NCI-H2196 (cell line): ENCODE measurements at regions not wholly inside any gene's neighbourhood (a gene's known extent, or its start where the extent isn't known, plus 50 kb on each side); places are given as distances from the start of the nearest gene placed in this dataset.
"Not testable (repeated sequence)": the region's sequence is repeated elsewhere in the genome, so short reads cannot be mapped to it uniquely, and the experiment has no call there.

ENCODE experiments used
- DNase-seq: peaks from one replicate; lab custom pipeline; 2025; ENCODE audit not compliant: unreplicated experiment; lab: John Stamatoyannopoulos, UW

DNA sequence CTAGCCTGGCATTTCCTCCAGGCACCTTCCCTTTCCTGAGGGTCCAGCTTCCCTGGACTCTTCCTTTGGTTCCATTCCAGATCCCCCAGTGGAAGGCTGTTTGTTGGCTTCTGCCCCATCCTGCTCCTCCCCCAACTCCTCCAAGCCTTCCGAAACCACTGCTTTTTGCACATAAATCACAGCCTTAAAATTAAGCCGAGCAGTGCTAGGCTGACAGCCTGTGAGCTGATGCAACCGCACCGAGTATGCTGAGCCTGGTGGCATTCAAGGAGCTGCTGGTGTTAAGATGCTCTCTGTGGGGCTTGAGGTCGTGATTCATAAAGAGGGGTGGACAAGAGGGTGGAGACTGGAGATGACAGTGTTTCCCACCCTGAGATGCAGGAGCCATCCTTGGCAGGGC lies 266.6 kb upstream of the C1orf174 start:
- DNase-seq: no peak

DNA sequence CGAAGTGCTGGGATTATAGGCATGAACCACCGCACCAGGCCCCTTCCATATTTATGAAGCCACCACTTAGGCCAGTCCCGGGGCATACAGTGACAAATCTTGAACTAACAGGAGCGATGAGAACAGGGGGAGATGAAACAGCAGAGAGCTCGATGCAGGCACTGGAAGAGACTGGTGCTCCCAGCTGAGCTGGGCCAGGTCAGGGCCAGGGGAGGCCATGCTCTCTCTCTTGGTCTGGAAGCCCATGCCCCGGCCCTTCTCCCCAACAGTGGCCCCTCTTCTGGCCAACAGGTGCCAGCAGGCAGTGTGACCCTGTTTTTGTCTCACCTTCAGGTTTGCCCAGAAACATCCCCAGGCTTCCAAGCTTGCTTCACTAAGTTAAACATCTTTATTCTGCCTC lies 269.9 kb upstream of the C1orf174 start:
- no peak for DNase-seq

DNA sequence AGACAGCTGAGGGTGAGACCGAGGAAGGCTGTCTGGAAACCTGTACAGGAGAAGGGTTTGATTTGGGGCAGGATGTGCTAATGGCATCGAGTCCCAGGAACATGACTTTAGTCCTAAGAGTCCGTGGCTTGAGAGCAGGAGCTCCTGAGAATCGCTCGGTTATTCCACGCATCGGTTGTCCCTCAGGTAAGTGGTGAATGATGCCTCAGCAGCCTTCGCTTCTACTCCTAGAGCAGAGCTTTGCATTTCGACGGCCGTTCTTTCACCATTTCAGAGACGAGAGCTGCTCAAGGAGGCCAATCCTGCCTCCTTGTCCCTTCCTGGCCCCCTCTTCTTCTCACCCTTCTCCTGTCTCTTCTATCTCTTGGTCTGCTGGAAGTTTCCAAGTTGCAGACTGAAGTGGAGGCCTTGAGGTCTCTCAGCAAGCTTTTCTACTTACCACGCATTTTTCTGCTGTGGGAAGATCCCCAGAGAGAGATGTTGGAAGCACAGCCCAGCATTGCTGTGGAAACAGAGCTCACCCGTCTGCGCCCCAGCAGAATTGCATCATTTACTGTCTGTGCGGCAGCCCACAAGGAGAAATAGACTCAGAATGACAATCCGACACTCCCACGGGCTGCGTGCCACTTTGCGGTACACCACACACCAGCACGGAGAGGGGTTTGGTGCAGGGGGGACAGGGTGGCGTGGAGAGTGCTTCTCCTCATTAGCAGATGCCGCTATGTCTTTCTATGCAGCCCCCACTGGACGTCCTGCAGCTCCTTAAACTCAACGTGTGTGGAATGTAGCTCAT lies 270.7 kb upstream of the C1orf174 start:
- no peak for DNase-seq

DNA sequence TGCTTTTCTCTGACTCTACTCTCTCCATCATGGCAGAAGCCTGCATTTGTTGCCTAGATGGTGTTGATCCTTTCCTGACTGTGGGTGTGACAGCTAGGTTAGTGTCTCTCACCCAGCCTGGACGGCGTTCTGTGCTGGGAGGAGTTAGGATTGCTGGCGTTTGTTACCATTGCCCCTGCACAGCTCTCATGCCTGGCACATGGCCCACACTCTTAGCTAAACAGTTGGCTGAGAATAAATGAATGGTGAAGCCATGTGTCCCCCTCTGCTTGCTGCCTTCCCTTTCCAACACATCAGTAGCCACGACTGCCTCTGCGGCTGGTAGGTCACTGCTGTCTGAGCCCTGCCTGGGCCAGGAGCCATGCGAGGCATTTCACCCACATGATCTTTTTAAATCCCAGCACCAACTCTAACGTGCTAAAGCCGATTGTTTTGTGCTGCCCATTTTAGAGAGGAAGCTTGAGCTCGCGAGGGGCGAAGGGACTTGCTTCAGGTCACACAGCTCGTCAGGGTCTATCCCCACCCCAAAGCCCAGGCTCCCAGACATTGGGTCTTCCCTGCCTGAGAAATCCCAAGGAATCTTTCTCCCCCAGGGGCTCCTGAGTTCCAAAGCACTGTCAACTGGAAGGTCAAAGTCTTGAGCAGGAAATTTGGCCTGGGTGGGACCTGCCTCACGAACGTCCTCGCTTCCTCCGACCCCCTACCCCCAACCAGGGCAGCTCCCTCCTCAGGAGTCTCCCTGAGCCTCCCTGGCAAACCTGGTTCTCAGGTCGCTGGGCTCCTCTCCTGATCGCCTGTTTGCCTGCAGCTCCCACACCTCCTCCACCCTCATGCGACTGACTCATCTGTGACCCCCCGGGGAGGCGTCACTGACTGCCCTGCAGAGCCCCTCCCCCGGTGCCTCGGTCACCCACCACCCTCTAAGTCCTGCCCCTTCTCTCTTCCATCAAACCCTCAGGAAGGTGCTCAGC lies 271.7 kb upstream of the C1orf174 start:
- no peak for DNase-seq

DNA sequence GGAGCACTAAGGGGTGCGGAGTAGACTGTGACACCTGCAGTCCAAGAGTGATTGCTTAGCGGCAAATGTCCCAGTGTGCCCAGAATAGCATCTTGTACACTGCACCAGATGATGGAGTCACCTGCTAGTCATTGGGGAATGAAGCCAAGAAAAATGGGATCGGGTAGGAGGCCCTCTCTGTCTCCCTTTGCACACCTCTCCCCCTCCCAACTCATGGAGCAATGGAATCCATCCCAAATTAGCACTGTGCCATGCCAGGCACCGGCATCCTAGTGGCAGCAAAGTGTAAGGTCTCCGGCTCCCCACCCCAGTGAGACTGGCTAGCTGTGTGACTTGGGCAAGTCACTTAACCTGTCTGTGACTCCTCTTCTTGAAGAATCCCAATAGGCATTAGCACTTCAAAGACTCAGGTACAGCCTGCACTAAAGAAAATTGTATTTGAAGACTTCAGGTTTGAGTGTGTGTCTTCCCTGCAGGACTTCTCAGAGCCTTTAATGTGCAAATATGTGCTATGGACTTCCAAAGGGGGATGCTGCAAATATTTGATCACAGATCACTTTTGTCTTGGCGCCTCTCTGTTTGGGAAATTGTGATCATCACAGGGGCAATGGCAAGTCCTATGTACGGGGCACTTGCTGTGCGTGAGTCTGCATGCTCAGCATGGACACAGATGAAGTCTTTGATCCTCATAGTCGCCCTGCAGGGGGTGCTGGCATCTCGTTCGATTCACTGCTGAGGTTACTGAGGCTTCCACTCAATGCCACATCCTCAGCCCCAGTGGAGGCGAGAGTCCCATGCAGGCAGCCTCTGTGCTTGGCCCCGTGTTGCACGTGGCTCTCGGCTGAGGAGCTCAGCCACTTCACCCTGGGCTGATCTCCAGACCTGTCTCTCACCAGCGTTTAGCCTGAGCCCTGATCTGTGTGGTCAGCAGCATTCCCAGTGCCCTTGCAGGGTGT lies 272.9 kb upstream of the C1orf174 start:
- DNase-seq: peak; percentile 19

DNA sequence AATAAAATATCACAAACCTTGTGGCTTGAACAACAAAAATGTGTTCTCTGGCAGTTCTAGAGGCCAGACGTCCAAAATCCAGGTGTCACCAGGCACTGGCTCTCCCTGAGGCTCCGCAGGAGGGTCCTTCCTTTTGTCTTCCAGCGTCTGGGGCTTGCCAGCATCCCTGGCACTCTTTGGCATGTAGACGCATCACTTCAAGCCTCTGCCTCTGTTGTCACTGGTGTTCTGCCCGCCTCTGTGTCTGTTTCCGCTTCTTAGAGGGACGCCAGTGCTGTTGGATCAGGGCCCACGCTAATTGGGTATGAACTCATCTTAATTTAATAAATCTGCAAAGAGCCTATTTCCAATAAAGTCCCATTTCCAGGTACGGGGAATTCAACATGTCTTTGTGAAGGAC lies 273.7 kb upstream of the C1orf174 start:
- DNase-seq: no peak

DNA sequence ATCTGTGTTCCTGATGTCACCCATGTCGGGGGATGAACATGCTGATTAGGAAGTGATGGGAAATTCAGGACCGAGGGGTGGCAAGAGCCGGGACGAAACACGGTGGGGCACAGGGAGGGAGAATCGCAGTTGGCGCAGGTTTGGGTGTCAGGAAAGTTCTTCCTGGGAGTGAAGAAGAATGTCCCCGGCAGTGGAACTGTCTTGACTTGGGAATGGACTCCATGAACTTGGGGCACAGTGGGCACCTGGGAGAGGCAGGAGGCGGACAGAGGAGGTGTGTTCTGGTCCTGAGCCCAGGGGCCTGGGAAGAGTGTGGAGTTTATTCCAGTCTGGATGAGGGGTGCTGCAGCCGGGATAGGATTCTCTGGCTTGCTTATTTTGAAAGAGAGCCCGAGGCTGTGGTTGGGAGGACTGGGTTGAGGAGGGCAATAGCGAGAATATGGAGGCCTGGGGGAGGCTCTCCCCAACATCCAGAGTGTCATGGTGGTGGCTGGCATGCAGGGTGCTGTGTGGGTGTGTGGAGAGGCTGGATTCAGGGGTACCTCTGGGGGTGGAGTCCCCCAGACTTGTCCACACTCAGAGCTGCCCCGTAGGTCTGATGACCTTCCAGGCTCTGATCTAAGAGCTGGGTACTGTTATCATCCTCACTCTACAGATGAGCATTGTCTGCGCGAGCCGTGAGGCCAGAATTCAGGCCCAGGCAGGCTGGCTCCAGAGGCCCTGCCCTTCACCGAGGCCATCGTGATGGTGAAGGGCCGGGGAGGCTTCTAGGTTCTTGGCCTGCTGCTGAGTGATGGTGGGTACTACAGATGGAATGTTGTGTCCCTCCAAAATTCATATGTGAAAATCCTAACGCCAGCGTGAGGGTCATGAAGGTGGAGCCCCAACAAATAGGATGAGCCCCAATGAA lies 274.5 kb upstream of the C1orf174 start:
- DNase-seq: no peak

DNA sequence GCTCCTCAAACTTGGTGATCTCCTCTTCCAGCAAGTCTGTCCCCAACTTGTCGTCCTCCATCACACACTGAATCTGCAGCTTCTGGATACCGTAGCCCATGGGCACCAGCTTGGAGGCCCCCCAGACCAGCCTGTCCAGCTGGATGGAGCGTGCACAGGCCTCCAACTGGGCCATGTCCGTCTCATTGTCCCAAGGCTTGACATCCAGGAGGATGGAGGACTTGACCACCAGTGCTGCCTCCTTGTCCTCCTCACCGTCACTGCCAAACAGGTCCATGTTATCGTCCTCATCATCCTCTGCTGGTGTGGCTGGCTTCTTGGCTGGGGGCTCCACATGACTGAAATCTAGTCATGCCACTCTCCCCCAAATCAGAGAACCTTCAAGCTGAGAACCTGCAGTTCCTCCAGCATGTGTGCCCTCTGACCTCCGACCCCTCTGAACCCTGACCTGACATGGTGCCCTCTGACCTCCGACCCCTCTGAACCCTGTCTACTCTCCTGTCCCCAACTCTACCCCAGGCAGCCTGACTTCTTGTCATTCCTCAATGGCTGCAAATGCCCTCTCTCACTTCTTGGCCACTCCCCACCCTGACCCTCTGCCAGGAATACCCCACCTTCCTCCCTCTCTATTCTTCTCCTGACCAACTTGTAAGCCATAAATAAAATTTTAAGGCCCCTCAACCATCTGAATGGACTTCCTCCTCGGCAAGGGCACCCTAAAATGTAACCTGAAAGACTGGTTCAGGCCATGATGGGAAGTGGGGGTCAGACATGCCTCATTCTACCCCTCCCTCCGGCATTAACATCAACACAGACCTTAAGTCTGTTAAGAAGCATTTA lies 275.7 kb upstream of the C1orf174 start:
- DNase-seq: no peak

DNA sequence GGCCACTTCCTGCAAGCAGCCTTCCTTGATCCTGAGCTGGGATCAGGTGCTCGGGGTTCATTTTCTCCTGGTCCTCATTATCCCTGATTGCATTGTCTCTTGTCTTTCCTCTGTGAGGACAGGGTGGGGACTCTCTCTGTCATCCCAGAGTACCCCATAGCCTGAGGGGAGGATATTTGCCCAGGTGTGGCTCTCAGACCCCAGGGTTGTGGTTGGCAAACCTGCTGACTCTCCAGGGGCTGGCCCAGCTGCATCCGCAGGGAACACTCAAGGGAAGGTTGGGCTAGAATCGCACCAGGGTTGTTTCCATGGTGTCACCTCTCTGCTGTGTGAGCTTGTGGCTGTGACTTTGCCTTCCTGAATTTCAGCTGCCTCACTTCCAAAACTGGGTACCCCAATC lies 276.8 kb upstream of the C1orf174 start:
- DNase-seq: no peak

DNA sequence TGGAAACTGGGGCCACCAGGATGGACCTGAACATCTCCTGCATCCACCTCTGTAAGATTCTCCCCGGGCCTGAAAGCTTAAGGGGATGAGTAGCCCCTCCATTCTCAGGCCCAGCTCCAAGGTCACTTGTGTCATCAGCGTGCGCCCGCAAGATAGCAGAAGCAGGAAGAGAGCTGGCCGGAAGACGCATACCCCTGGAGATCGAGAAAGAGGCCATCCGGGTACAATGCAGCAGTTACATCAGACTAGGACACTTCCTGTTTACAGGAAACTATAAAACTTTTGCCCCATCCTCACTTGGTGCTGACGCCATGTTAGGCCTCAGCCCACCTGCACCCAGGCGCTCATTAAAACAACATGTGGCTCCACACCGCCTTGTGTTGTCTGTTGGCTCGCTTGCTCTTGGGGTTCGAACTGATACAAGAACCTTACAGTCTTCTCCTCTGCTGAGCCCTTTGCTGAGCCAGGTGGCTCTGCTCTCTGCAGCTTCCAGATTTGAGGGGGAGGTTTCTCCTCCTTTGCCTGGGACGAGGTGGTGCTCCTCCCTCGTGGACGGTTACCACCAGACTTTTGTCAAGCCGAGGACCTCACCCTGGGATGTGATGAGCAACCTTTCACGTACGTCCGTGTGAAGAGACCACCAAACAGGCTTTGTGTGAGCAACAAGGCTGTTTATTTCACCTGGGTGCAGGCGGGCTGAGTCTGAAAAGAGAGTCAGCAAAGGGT lies 277.5 kb upstream of the C1orf174 start:
- DNase-seq: no peak

DNA sequence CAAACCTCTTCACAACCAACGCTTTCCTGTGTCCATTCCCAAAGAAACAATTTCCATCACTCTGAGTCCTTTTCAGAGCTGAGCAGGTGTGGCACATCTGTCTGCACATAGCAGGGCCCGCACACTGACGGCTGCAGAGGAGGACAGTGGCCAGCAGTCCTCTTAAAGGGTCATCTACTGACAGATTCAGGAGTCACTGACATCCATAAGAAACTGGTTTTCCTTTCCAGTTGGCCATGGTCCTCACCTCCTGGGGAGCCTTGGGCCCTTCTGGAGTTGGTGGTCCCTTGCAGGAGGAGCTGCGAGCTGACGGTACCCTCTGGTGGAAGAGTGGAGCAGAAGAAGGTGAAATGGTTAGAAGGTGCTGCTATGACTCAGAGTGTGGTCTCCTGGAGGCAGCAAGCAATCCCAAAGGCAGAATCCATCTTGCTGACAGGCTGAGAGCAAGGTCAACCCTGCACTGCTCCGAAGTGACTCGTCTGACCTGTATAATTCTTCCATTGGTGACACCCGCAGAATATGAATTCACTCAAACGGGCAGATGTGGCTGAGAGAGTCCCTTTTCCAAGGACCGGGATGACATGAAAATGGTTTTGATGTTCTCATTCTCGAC lies 278.5 kb upstream of the C1orf174 start:
- no peak for DNase-seq

DNA sequence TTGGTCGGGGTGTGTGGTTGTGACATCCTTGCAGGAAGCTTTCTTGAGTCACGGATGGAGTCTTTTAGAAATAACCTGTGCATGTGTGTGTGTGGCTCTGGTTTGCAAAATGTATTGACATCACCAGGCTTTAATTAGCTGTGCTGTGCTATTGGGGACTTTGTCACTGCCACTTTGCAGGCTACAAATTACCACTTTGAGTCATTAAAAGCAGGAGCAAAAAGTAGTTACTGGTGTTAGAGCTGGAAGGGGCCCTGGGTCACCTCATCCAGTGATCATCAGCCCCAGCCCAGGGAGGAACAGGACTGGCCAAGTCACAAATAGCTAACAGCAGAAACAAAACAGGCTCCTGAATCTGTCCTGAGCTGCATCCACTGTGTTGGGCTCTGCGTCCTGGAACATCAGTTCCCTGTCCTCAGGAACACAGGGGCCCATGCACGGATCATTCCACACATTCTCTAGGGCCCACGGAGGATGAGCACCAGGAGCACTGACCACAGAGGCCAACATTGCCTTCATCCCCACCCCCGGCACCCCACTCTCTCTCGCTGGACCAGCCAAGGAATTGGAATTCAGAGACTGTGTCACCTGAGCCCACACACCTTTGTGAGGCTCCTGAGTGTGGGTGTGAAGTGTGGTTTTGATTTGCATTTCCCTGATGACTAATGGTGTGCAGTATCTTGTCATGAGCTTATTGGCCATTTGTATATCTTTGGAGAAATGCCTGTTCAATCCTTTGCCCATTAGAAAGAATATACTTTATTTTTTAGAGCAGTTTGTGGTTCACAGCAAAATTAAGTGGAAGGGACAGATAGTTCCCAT lies 280.1 kb upstream of the C1orf174 start:
- DNase-seq: no peak

DNA sequence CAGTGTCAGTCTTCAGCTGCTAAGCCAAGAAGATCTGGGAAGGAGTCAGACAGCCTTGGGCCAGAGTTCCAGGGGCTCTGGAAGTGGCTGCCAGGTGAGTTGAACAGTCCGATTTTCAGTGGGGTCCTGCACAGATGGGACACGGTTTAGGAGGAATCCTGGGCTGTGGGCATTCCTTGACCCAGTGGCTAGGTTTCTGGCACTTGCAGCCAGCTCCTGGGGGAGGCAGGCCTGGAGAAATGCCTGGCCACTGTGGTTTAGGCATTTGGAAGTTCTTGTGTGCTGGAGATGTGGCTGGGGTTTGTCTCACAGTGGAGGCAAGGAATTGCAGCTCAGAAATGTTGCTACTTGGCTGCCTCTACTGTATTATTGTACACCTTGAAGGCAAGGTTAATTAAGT lies 286.4 kb upstream of the C1orf174 start:
- DNase-seq: not testable (repeated sequence)

DNA sequence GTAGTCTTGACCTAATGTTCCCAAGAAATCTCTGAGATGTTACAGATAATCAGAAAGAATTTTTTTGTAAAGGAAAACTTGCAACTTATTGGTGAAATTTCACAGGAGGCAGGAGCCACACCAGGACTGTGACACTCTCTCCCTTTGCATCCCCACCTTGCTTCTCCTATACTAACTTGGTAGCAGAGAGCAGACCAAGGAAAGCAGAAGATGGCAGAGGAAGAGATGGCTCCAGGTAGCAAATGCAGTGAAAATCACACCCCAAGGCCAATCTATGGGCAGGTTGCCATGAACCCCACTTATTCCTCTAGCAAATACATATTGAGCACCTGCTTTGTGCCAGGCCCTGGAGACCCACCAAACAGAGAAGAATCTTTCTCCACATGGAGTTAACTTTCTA lies 303.4 kb upstream of the C1orf174 start:
- no peak for DNase-seq

DNA sequence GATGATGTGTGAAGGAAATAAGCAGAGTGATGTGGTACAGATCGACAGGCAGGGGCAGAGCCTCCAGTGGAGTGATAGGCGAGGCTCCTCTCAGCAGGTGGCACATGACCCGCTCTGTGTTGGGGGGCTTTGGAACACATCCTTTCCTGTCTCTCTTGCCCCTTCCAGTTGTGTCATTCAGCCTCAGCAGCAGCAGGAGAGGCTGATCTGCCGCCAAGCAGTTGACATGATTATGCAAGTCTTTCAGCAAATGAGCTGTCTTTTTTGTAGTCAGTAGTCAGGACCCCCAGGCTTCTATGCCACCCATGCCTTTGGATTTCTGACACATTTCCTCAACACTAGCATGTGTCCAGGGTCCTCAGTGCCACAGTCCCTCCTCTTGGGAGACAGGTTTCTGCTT lies 307.1 kb upstream of the C1orf174 start:
- no peak for DNase-seq

DNA sequence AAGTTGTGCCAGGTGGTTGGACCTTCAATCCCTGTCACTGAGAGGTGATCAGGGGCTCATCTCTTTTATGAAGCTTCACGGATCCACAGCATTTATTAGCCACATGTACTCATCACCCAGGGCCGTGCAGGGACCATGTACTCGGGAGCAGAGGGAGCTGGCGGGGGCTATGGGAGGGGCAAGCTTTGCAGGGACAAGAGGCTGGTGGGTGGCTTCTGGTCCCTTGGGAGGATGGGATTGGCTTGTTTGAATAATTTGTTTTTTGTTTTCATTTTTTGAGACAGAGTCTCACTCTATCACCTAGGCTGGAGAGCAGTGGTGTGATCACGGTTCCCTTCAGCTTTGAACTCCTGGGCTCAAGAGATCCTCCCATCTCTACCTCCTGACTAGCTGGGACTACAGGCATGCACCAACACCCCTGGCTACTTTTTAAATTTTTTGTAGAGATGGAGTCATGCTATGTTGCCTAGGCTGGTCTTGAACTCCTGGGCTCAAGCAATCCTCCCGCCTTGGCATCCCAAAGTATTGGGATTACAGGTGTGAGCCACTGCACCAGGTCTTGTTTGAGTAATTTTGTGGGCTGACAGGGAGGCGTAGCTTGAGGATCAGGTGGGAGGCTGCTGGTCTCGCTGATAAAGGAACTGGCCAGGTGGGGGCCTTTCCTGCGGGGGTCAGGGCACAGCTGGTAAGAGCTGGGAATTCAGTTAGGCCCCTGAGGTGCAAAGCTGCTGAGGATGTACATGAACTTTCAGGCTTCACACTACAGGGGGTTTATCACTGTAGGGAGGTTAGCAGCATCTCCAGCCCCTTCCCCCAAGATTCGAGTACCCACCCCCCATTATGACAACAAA lies 308.0 kb upstream of the C1orf174 start:
- DNase-seq: no peak
